HG02981 (cell line): ENCODE measurements at regions not wholly inside any gene's neighbourhood (a gene's known extent, or its start where the extent isn't known, plus 50 kb on each side); places are given as distances from the start of the nearest gene placed in this dataset.
"Not testable (repeated sequence)": the region's sequence is repeated elsewhere in the genome, so short reads cannot be mapped to it uniquely, and the experiment has no call there.

Experiments used
- ATAC-seq: cut with Tn5 transposase; IDR thresholded peaks from one replicate; pipeline ENCODE4 v1.9.1; 2021; ENCODE audit warnings: mild to moderate bottlenecking, moderate library complexity; ENCODE audit not compliant: unreplicated experiment

DNA sequence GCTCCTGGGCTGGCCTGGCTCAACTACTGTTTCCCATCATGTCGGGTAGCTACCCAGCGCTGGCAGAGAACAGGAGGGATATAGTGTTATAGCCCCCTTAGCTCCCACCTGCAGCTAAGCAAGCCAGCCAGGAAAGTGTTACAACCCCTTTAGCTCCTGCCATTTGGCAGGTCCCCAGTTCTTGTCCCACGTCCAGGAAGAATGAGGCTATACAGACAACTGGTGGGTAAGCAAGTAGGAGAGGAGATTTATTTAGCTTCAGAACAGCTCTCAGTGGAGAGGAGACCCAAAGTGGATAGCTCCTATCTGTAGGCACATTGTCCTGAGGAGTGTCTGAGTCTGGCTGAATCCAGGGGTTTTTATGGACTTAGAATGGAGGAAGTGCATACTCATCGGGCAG lies 741.1 kb upstream of the B3GALT2 start:
- no peak for ATAC-seq

DNA sequence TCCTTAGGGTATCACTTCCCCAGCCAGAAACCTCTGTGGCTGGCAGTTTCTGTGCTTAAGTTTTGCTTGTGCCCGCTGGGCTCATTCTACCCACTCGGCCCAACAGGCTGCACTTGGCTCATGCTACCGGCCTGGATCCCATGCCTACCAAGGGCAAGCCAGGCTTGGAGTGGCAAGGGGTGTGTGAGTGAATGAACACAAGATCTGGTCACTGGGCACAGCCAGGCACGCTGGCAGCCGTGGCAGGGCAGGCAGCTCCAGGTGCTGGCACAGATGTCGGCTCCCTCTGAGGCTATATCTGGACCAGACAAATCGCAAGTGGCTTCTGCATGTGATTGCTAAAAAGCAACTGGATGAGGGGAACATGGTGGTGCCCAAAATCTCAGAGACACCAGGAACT lies 740.5 kb upstream of the B3GALT2 start:
- ATAC-seq: no peak

DNA sequence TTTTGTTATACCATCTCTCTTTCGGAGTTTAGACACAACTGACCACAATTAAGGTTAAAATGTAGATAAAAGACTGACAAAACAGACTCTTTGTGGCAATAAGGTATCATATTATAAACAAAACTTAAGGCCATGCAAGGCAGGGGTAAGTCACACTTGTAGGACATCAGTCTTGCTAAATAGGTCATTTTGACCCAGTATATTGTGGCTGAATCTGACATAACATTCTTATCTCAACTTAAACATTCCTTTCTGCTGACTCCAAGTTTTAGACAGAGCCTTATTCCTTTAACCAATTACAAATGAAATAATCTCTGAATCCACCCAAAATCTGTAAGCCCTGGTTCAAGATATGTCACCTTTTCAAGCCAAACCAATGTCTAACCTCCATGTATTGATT lies 733.4 kb upstream of the B3GALT2 start:
- ATAC-seq: no peak

DNA sequence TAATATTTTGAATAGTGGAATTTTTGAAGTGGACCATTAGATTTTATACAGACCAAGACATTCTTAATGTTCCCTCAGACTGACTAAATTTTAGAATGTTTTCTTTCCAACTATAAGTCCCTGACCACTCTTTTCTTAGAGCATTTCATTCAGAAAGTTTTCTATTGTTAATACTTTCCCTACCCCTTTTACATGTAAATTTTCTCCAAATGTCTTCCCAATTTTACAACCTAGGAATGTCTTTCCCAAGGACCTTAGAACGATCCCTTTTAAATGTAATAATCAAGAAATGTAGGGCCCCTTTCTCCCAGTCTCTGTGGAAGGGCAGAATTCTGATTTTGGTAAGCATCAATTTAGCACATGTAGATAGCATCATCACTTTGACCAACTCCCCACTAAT lies 730.0 kb upstream of the B3GALT2 start:
- no peak for ATAC-seq

DNA sequence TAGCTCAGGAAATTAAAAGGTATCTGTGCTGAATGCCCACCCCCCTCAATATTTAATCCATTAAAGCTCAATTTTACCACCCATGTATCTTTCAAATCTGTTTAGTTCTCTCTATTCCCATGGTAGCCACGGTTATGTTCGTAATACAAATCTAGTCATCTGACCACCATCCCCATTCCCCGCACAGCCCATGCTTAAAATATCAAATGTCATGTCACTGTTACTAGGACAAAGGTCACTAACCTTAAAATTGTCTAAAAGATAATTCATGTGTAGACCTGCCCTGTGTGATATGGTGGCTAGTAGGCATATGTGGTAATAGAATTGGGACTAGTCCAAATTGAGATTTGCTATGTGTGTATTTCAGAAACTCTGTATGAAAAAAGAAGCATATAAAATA lies 728.5 kb upstream of the B3GALT2 start:
- ATAC-seq: no peak

DNA sequence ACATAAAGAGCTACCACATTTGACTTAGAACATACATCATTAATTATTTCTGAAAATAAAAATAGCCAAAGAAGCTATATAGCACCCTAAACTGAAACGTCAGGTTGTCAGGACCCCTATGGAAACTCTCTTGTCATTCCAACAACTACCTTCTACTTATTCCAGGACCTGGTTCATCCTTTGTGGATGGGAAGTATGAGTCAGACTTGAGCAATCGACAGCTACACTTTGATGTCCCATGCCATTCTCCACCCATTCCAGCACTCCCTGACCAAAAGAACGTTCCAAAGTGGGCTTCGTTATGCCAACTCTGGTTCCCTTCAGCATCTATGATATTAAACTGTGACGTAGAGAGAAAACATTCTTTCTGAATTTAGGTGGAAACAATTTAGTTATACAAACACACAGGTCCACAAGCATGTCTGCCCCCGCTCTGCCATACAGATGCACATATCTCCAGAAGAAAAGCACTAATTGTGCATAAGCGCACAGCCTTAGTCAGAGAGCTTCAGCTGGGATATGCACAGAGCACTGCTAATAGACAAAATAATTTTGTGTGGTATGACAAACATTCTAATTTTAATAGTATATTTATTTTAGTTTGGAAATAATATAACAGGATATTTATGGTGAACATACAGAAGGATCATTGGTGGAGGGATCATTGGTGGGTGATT lies 723.1 kb upstream of the B3GALT2 start:
- ATAC-seq: no peak

DNA sequence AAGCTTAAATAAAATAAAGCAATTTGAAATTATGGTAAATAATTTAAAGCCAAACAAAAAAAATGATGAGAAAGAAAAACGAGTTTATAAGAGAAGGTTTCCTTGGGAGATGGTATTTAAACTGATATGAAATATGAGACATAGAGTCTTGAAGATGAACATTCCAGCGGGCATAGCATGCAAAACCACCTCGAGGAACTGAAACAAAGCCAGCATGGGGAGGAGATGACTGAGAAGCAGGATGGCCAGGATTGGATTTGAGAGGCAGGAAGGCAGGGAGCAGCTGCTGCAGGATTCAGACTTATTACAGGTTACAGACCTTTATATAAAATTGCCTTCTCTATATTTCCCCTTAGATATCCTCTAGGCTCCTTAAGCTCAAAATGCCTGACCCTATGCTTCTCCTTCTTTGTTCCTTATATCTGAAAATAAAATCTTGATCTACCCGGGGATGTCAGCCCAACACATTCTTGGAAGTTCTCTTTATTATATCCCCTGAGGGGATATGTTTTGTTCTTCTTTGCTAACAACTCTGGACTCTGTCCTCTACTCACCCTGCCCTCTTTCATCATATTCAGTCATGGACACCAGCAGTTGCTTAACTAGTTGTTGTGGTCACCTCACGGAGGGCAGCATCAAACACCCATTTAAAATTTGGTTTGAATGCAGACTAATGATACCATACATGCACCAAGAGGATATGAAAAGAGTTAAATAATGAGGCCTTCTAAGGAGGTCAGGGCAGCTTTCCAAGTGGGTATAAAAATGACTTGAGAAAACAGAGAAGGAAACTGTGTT lies 719.1 kb upstream of the B3GALT2 start:
- ATAC-seq: no peak

DNA sequence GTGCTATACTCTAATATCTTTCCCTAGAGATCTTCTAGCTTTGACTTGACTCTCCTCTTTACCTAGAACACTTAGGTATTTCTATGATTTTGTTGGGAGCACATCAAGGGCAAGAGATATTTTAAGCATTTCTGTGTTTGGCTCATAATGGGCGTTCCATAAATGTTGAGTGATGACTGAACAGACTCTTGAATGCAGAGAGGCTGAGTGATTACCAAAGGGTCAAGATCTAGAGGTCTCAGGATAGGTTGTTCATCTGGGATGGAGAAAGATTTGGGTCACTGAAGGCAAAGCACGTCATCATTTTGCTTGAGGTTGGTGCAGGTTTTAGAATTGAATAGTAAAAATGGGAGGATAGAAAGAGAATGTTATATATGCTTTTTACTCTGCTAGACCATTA lies 705.4 kb upstream of the B3GALT2 start:
- ATAC-seq: no peak

DNA sequence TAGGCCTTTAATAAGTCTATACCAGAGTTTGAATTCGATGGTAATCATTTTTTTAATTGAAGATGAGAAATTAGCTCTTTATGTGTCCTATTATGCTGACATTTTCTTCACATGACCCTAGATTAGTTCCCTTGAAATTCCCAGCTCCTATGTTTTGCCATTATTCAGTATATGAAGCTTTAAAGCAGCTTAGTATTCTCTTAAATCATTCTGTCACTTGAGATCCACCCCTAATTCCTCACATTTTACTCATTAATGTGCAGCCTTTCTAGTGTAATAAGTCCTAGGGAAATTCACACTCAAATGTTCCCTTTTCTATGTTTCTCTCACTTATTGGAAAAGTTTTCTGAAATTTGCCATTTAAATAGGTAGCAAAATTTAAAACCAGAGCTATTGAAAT lies 704.5 kb upstream of the B3GALT2 start:
- no peak for ATAC-seq

DNA sequence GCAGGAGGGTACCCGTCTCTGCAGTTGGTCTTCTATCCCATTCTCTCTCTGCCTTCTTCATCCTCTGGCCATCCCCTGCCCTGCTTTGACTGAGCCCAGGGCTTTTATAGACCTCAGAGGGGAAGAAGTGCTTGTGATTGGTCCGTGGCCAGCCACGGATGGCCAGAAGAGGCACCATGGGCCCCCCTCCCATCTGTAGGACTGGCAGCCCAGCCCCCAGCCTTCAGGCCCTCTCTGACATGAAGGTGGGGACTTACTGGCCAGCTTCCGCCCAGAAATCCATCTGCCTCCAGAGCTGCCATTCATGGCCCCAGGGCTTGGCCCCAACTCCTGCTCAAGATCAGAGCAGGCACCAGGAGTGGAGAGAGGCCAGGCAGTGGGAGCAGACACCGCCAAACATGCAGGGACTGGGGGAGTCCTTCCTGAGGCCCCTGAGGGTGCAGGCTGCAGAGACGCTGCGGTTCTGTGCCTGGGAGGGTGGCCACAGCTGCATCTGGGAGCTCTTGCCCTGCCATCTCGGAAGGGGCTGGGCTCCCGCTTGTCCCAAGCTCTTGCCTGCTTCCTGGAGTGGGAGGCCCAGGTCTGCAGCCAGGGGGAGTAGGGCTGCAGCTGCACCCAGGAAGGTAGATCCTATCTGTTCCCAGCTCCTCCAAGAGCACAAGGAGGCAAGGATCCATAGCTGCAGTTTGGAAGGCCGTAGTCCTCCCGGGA lies 698.6 kb upstream of the B3GALT2 start:
- ATAC-seq: no peak

DNA sequence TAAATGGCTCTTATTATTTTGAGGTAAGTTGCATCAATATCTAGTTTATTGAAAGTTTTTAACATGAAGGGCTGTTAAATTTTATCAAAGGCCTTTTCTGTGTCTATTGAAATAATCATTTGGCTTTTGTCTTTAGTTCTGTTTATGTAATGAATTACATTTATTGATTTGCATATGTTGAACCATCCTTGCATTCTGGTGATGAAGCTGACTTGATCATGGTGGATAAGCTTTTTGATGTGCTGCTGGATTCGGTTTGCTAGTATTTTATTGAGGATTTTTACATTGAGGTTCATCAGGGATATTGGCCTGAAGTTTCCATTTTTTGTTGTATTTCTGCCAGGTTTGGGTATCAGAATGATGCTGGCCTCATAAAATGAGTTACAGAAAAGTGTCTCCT lies 691.5 kb upstream of the B3GALT2 start:
- not testable (repeated sequence) for ATAC-seq

DNA sequence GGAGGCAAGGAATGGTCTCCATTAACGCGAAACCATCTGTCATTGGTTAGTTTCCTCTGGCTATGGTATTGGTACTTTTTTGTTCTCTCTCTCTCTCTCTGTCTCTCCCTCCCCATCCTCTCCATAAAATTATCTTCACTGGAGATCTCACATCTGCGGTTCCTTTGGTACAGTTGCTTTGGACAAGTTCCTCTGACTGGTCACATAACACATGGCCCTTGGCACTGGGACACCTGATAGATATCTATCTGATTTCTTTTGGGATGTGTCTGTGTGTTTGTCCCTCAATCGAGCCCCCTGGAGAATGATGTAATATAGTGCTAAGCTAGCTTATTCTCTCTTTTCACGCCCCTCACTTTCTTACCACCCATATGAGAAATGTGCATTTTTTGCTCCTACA lies 682.0 kb upstream of the B3GALT2 start:
- no peak for ATAC-seq

DNA sequence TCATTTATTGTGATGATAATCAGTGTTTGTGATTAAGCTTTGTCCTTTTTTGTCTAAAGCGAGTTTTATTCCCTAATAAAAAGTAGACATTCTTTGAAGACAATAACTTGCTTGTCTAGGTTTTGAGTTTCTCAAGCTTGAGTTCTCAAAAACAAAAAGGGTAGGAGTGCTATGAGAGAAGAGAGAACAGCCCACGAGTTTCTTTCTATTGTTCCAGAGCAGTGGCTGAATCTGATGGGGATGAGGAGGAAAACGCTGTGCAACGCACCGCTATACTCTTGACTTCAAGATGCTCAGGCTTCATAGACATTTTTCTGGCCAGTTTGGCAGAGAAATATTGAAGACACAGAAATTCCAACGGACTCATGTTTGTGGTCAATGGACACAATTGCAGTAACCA lies 669.8 kb upstream of the B3GALT2 start:
- ATAC-seq: no peak

DNA sequence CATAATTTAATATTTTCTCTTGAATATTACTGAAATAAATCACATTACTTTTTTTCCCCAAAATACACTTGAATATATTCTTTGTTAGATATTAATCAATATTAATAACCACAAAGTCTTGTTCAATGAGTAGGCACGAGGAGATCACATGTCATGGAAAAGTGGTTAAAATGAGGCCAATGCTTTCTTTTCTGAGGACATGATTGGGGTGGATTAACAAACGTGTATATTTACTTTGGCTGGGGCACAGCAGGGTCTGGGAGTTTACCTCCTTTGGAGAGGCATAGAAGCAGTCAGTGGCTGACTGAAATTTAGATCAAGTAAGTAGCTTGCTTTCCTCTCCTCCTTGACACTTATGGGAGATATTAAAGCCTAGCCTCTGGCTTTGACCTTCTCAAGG lies 664.3 kb upstream of the B3GALT2 start:
- no peak for ATAC-seq

DNA sequence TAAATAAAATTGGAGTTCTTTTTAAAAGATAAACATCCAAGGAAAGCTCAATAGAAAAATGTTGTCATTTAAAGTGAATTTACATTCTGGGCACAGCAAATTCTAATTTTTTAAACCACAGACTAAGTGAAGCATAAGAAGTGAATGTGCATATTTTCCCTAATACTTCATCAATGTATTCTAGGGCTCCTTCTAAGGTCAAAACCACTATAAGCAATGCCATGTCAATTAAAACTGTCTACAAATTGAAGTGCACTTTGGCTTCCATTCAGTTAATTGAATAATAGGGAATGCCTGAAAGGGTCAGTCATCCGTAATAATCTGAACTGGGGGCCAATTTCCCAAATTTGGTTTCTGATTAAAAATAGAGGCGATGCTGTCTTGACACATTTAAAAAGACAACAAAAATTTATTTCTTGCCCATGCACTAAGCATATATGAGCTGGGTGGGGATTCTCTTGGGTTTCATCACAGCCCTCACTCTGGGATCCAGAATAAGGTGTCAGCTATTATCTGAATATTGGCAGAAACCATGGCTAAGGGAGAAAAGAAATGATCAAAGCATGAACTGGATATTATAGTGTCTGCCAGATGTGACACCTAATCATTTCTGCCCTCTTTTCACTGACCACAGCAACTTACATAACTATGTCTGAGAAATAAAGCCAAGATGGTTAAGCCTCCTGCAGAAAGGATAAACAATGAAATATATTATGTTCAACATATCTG lies 660.6 kb upstream of the B3GALT2 start:
- no peak for ATAC-seq

DNA sequence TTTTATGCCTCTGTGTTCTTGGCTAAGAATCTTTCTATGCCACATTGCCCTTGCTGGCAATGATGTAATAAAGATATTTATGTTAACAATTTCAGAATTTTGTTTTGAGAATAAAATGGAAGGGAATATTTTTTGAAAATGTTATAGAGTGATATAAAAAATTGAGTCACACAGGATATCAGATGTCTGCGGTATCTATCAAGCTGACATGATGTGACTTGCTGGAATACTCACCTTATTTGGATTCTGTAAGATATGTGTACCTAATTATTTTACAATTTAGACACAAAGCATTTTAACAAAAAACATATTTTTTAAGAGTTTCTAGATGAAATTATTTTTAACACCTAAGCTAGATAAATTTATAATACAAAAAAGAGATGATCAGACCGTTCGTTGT lies 660.0 kb upstream of the B3GALT2 start:
- ATAC-seq: no peak

DNA sequence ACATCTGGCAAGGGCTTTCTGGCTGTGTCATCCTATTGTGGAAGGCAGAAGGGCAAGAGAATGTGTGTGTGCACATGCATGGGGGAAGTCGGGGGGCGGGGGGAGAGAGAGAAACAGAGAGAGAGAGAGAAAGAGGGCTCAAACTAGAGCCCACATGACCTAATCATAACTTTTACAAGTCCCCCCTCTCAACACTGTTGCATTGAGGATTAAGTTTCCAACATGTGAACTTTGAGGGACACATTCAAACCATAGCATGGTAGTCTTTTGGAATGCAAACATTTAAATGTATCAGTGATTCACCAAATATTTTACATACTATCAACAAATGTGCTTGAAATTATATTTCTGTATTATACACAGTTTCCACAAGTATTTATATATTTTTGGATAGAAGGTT lies 655.4 kb upstream of the B3GALT2 start:
- ATAC-seq: no peak

DNA sequence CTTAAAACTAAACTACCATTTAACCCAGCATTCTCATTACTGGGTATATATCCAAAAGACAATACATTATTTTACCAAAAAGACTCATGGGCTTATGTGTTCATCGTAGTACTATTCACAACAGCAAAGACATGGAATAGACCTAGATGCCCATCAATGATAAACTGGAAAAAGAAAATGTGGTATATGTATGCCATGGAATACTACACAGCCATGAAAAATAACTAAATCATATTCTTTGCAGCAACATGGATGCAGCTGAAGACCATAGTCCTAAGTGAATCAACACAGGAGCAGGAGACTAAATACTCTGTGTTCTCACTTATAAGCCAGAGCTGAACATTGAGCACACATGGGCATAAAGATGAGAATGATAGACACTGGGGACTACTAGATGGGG lies 645.1 kb upstream of the B3GALT2 start:
- no peak for ATAC-seq

DNA sequence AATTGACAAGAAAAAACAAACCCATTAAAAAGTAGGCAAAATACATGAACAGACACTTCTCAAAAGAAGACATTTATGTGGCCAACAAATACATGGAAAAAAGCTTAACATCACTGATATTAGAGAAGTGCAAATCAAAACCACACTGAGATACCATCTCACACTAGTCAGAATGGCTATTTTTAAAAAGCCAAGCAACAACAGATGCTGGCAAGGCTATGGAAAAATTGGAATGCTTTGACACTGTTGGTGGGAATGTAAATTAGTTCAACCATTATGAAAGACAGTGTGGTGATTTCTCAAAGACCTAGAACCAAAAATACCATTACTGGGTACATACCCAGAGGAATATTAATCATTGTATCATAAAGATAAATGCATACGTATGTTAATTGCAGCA lies 641.1 kb upstream of the B3GALT2 start:
- ATAC-seq: no peak

DNA sequence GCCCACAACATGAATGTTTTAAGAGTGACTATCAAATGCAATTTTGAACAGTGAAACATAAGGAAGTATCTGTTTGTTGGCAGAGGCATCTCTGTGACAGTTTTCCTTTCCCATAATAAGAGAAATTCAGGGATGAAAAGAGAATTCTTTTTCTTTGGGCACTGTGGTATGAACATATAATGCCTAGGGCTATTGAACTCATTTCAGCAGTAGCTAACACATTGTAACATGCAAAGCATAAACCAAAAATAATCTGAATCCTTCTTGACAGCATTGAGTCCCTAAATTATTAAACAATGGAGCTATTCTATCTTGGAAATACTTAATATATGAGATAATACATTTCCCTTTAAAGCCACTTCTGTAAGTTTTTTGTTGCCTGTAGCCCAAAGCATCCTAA lies 633.0 kb upstream of the B3GALT2 start:
- ATAC-seq: no peak

DNA sequence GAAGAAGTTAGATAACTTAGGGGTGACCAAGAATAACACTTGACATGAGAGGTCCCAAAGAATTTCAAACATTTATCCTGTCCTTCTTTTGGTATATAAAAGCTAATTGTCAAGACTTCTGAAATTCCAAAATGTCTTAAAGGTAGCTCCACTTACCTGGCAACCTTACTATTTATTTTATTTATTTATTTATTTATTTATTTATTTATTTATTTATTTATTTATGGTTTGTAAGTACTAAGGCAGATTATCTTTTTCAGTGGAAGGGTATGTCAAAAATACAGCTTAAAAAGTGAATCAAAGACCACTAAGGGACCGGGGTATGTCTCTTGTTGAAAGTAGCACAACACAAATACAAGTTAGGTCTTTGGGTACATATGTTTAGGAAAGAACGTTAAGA lies 620.8 kb upstream of the B3GALT2 start:
- no peak for ATAC-seq
